ENCODE measurements at regions not wholly inside any gene's neighbourhood (a gene's known extent, or its start where the extent isn't known, plus 50 kb on each side); places are given as distances from the start of the nearest gene placed in this dataset.

DNA sequence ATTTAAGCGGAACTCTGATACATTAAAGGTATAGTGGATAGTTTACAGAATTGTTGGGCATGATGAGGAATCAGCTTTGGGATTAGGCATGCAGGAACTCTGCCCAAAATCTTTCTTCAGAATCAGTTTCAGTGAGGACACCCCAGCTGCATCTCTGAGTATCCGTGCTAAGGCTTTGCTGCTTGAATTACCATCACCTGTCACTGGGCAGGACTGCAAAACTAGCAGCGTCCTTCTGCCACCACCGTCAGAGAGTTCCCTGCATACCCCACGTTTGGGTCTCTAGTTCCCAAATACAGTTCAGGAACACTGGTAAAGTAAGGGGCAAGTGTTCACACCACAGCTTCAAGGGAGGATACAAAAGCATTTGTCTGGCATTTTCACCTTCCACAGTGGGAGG is 164.6 kb upstream of the ARHGEF26 start:
- Mint-ChIP-seq H3K9me3 (no peaks in the 10 kb centered on the region), H3K4me1 (peaks cover 2% of the 10 kb centered on the region), H3K4me3 (no peak overlapping the region), H3K27ac (no peak overlapping the region), H3K27me3 (ENCODE audit: insufficient read depth, low read depth) (no peaks in the 10 kb centered on the region), H3K36me3 (no peaks in the 10 kb centered on the region)
- Histone ChIP-seq H3K4me3 (no peak overlapping the region), H3K9ac (no peak overlapping the region), H4K20me1 (ENCODE audit: low read depth) (no peaks in the 10 kb centered on the region), H3K4me2 (no peak overlapping the region), H3K27ac (no peak overlapping the region), H3K9me3 (ENCODE audit: low read depth) (no peaks in the 10 kb centered on the region), H3K27me3 (no peaks in the 10 kb centered on the region), H3K4me1 (no peaks in the 10 kb centered on the region), H2AFZ (replicated peaks) (peak overlapping the region; percentile 89), H3F3A (ENCODE audit: low read depth) (no peaks in the 10 kb centered on the region), H3K79me2 (ENCODE audit: low read depth) (no peaks in the 10 kb centered on the region), H3K36me3 (no peaks in the 10 kb centered on the region)
- no peak for DNase-seq (ENCODE audit: low spot score)
- no peak for TF ChIP-seq EZH2phosphoT487 (IDR thresholded peaks at IDR 0.05)
- no peak for TF ChIP-seq CTCF (IDR thresholded peaks at IDR 0.05)
- TF ChIP-seq EZH2 (IDR thresholded peaks at IDR 0.05): no peak

DNA sequence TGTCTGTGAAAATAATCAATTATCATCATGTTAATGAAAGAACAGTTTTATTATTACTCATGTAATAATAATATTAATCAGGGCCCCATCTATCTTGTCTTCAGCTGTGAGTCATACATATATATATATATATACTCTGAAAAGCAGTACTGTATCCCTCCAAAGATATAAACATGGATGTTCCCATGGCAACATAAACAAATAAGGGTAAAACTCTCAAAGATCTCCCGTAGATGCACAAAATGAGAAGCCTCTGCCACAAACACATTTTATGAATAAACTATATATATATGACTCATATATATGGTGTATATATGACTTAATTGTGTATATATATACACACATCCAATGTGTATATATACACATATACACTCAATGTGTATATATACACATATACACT is 163.8 kb upstream of the ARHGEF26 start:
- no peaks in the 10 kb centered on the region for H3F3A ChIP-seq (ENCODE audit: low read depth)
- H2AFZ ChIP-seq (replicated peaks): no peak overlapping the region
- no peak overlapping the region for H3K4me2 ChIP-seq
- TF ChIP-seq CTCF (IDR thresholded peaks at IDR 0.05): no peak
- no peaks in the 10 kb centered on the region for H3K27me3 ChIP-seq
- Mint-ChIP-seq H3K27me3 (ENCODE audit: insufficient read depth, low read depth) (no peaks in the 10 kb centered on the region), H3K4me3 (no peak overlapping the region), H3K9me3 (no peaks in the 10 kb centered on the region), H3K36me3 (no peaks in the 10 kb centered on the region), H3K27ac (no peak overlapping the region), H3K4me1 (peaks cover 5% of the 10 kb centered on the region)
- H3K4me3 ChIP-seq: no peak overlapping the region
- no peaks in the 10 kb centered on the region for H3K9me3 ChIP-seq (ENCODE audit: low read depth)
- DNase-seq (ENCODE audit: low spot score): no peak
- H3K27ac ChIP-seq: no peak overlapping the region
- H4K20me1 ChIP-seq (ENCODE audit: low read depth): no peaks in the 10 kb centered on the region
- no peaks in the 10 kb centered on the region for H3K4me1 ChIP-seq
- H3K79me2 ChIP-seq (ENCODE audit: low read depth): no peaks in the 10 kb centered on the region
- H3K9ac ChIP-seq: no peak overlapping the region
- H3K36me3 ChIP-seq: no peaks in the 10 kb centered on the region

- Histone ChIP-seq H3K27ac (no peak overlapping the region), H3K9me3 (ENCODE audit: low read depth) (no peaks in the 10 kb centered on the region), H3K4me1 (no peaks in the 10 kb centered on the region), H2AFZ (replicated peaks) (no peak overlapping the region), H3K4me3 (no peak overlapping the region), H3K27me3 (no peaks in the 10 kb centered on the region), H3K4me2 (no peak overlapping the region), H3K9ac (no peak overlapping the region), H3K36me3 (no peaks in the 10 kb centered on the region), H4K20me1 (ENCODE audit: low read depth) (no peaks in the 10 kb centered on the region), H3F3A (ENCODE audit: low read depth) (no peaks in the 10 kb centered on the region), H3K79me2 (ENCODE audit: low read depth) (no peaks in the 10 kb centered on the region)
- no peaks in the 10 kb centered on the region for H3K36me3 Mint-ChIP-seq
- no peaks in the 10 kb centered on the region for H3K9me3 Mint-ChIP-seq
- TF ChIP-seq EZH2 (IDR thresholded peaks at IDR 0.05) (no peak), CTCF (IDR thresholded peaks at IDR 0.05) (no peak), EZH2phosphoT487 (IDR thresholded peaks at IDR 0.05) (no peak)
- no peak for DNase-seq (ENCODE audit: low spot score)
- H3K4me3 Mint-ChIP-seq: no peak overlapping the region
- H3K27me3 Mint-ChIP-seq (ENCODE audit: insufficient read depth, low read depth): no peaks in the 10 kb centered on the region
- peaks cover 5% of the 10 kb centered on the region for H3K4me1 Mint-ChIP-seq
- H3K27ac Mint-ChIP-seq: no peak overlapping the region
Measured at GRCh38 chr3:153958635-153959595, 162.3 kb upstream of the ARHGEF26 start.
